ENCODE measurements at regions not wholly inside any gene's neighbourhood (a gene's known extent, or its start where the extent isn't known, plus 50 kb on each side); places are given as distances from the start of the nearest gene placed in this dataset.
"Not testable (repeated sequence)": the region's sequence is repeated elsewhere in the genome, so short reads cannot be mapped to it uniquely, and the experiment has no call there.

DNA sequence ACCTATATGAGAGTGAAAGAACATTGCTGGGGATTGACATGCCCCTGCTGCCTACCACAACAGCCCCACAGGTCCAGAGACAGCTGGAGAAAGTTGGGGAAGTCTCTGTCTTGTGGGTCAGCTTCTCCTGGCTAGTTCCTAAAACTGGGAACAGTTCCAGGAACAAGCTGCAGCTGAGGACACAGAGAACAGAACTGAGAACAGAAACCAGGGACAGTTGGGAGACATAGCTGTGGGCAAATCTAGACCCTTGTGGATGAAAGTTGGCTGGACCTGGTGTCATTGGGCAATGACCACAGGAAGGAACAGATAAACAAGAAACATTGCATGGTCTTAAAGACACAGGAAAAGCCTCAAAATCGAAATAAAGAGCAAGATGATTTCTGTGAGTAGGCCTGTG, 58.3 kb upstream of the MOCS2 start:
- ATAC-seq = peak; percentile 81
- Histone ChIP-seq H3K27ac (no peak overlapping the region), H3K9me3 (no peaks in the 10 kb centered on the region), H3K27me3 (no peaks in the 10 kb centered on the region), H3K4me3 (no peak overlapping the region), H3K36me3 (no peaks in the 10 kb centered on the region), H3K4me1 (peaks cover 18% of the 10 kb centered on the region)
- intact Hi-C loops (cut with DNase I) = no loop called here
- TF ChIP-seq, protein P1, sequence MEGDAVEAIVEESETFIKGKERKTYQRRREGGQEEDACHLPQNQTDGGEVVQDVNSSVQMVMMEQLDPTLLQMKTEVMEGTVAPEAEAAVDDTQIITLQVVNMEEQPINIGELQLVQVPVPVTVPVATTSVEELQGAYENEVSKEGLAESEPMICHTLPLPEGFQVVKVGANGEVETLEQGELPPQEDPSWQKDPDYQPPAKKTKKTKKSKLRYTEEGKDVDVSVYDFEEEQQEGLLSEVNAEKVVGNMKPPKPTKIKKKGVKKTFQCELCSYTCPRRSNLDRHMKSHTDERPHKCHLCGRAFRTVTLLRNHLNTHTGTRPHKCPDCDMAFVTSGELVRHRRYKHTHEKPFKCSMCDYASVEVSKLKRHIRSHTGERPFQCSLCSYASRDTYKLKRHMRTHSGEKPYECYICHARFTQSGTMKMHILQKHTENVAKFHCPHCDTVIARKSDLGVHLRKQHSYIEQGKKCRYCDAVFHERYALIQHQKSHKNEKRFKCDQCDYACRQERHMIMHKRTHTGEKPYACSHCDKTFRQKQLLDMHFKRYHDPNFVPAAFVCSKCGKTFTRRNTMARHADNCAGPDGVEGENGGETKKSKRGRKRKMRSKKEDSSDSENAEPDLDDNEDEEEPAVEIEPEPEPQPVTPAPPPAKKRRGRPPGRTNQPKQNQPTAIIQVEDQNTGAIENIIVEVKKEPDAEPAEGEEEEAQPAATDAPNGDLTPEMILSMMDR (IDR thresholded peaks at IDR 0.05) = no peak
- no peak for DNase-seq

- intact Hi-C loops (cut with DNase I) = no loop called here
Observed at GRCh38 chr5:53169933-53170332, 60.4 kb upstream of the MOCS2 start.

GRCh38 chr5:53170746-53171349, 61.3 kb upstream of the MOCS2 start:
- no peak overlapping the region for H3K4me3 ChIP-seq
- H3K4me1 ChIP-seq = peaks cover 11% of the 10 kb centered on the region
- intact Hi-C loops (cut with DNase I) = no loop called here
- H3K27ac ChIP-seq = no peak overlapping the region
- H3K27me3 ChIP-seq = no peaks in the 10 kb centered on the region
- DNase-seq = no peak
- peak; percentile 66 for ATAC-seq
- no peaks in the 10 kb centered on the region for H3K36me3 ChIP-seq
- no peaks in the 10 kb centered on the region for H3K9me3 ChIP-seq
- TF ChIP-seq, protein P1 (IDR thresholded peaks at IDR 0.05) = peak; percentile 63

More at GRCh38 chr5:53169933-53170332, 60.4 kb upstream of the MOCS2 start:
- H3K27ac ChIP-seq = no peak overlapping the region
- no peaks in the 10 kb centered on the region for H3K36me3 ChIP-seq
- H3K27me3 ChIP-seq = no peaks in the 10 kb centered on the region
- TF ChIP-seq, protein P1 (IDR thresholded peaks at IDR 0.05) = no peak
- H3K9me3 ChIP-seq = no peaks in the 10 kb centered on the region
- peaks cover 14% of the 10 kb centered on the region for H3K4me1 ChIP-seq
- no peak for ATAC-seq
- DNase-seq = no peak
- no peak overlapping the region for H3K4me3 ChIP-seq

DNA sequence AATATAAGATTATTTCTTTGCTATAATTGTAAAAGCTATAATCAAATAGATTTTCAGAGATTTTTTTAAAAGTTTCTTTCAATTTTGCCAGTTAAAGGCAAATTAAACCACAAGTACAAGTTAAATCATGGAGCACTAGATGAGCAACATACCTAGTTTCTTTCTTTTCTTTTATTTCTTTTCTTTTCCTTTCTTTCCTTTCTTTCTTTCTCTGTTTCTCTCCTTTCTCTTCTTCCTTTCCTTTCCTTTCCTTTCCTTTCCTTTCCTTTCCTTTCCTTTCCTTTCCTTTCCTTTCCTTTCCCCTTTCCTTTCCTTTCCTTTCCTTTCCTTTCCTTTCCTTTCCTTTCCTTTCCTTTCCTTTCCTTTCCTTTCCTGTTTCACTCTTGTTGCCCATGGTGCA, 62.5 kb upstream of the MOCS2 start:
- ATAC-seq, DNase-seq, H3K9me3 ChIP-seq: not testable (repeated sequence)

GRCh38 chr5:53172630-53173029, 63.1 kb upstream of the MOCS2 start:
- DNase-seq = no peak
- H3K4me1 ChIP-seq = peaks cover 11% of the 10 kb centered on the region
- no peaks in the 10 kb centered on the region for H3K36me3 ChIP-seq
- intact Hi-C loops (cut with DNase I) = no loop called here
- TF ChIP-seq, protein P1 (IDR thresholded peaks at IDR 0.05) = no peak
- no peak overlapping the region for H3K27ac ChIP-seq
- H3K27me3 ChIP-seq = no peaks in the 10 kb centered on the region
- no peaks in the 10 kb centered on the region for H3K9me3 ChIP-seq
- no peak overlapping the region for H3K4me3 ChIP-seq
- ATAC-seq = no peak

More for the DNA sequence above, 62.5 kb upstream of the MOCS2 start:
- H3K4me3 ChIP-seq; H3K27me3 ChIP-seq; H3K27ac ChIP-seq; H3K36me3 ChIP-seq; intact Hi-C loops (cut with DNase I): not testable (repeated sequence)
- peaks cover 11% of the 10 kb centered on the region for H3K4me1 ChIP-seq

GRCh38 chr5:53173083-53173482, 63.5 kb upstream of the MOCS2 start:
- ATAC-seq (peak; percentile 68), DNase-seq (no peak)
- TF ChIP-seq, protein P1 (IDR thresholded peaks at IDR 0.05) = no peak
- Histone ChIP-seq H3K4me1 (peaks cover 10% of the 10 kb centered on the region), H3K36me3 (no peaks in the 10 kb centered on the region), H3K4me3 (no peak overlapping the region), H3K27ac (no peak overlapping the region), H3K9me3 (no peaks in the 10 kb centered on the region), H3K27me3 (no peaks in the 10 kb centered on the region)
- intact Hi-C loops (cut with DNase I) = no loop called here
